ENCODE measurements at regions not wholly inside any gene's neighbourhood (a gene's known extent, or its start where the extent isn't known, plus 50 kb on each side); places are given as distances from the start of the nearest gene placed in this dataset.

- TF ChIP-seq CTCF (conservative IDR thresholded peaks at IDR 0.05; ENCODE audit: low read length) (no peak), EZH2phosphoT487 (IDR thresholded peaks at IDR 0.05; ENCODE audit: borderline replicate concordance) (no peak)
These were observed 365.0 kb upstream of the VRK2 start for GRCh38 chr2:57681650-57682049.
